ENCODE measurements at regions not wholly inside any gene's neighbourhood (a gene's known extent, or its start where the extent isn't known, plus 50 kb on each side); places are given as distances from the start of the nearest gene placed in this dataset.
"Not testable (repeated sequence)": the region's sequence is repeated elsewhere in the genome, so short reads cannot be mapped to it uniquely, and the experiment has no call there.

DNA sequence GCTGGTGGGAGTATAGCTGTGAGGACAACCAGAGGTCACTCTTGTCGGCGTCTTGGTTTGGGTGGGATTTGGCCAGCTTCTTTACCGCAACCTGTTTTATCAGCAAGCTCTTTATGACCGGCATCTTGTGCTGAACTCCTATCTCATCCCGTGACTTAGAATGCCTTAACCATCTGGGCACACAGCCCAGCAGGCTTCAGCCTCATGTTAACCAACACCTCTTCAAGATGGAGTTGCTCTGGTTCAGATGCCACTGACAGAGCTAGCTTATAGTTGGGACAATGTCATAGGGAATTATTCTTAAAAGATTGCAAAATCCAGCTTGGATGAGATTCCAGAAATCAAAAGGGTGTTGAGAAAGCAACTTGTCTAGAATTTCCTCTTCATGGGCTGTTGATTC lies 377.1 kb upstream of the AMELY start:
- no peaks in the 10 kb centered on the region for H3K4me1 ChIP-seq (ENCODE audit: insufficient read depth)
- no peaks in the 10 kb centered on the region for H3K9me3 ChIP-seq
- H3K36me3 ChIP-seq, result no peaks in the 10 kb centered on the region
- TF ChIP-seq EP300 (IDR thresholded peaks at IDR 0.05) (no peak), CTCF (IDR thresholded peaks at IDR 0.05) (no peak), POLR2A (IDR thresholded peaks at IDR 0.05) (no peak)
- no peak overlapping the region for H3K27ac ChIP-seq
- H3K4me3 ChIP-seq, result no peak overlapping the region
- WGBS, 3 donors, result no CpG with 5 or more reads among the region's 5 CpGs
- H3K27me3 ChIP-seq, result no peaks in the 10 kb centered on the region
- intact Hi-C loops (cut with DNase I), result no loop called here
- DNase-seq, result no peak

- H3K4me1 ChIP-seq (ENCODE audit: insufficient read depth); DNase-seq; H3K4me3 ChIP-seq; H3K27ac ChIP-seq; H3K9me3 ChIP-seq; H3K27me3 ChIP-seq; intact Hi-C loops (cut with DNase I); H3K36me3 ChIP-seq: not testable (repeated sequence)
- no CpG with 5 or more reads among the region's 2 CpGs for WGBS, 3 donors
These were observed 376.4 kb upstream of the AMELY start for GRCh38 chrY:7287963-7288362.

DNA sequence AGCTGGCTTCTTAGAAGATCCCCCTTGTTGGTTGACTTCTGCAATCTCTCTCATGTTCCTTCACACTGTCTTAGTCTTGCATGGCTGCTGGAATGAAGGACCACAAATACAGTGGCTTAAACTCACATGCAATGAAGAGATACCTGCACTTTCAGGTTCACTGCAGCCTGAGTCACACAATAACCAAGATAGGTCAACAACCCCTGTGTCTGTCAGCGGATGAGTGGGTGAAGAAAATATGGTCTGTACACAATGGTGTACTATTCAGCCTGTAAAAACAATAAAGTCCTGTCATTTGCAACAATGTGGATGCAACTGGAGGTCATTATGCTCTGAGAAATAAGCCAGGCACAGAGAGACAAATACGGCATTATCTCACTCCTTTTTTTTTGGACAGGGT lies 373.8 kb upstream of the AMELY start:
- intact Hi-C loops (cut with DNase I), result no loop called here
- H3K27me3 ChIP-seq, result no peaks in the 10 kb centered on the region
- no peaks in the 10 kb centered on the region for H3K4me1 ChIP-seq (ENCODE audit: insufficient read depth)
- TF ChIP-seq POLR2A (IDR thresholded peaks at IDR 0.05) (no peak), CTCF (IDR thresholded peaks at IDR 0.05) (no peak), EP300 (IDR thresholded peaks at IDR 0.05) (no peak)
- no peak overlapping the region for H3K4me3 ChIP-seq
- no peak for DNase-seq
- no CpG with 5 or more reads among the region's 2 CpGs for WGBS, 3 donors
- no peak overlapping the region for H3K27ac ChIP-seq
- no peaks in the 10 kb centered on the region for H3K36me3 ChIP-seq
- no peaks in the 10 kb centered on the region for H3K9me3 ChIP-seq

- Histone ChIP-seq H3K9me3 (no peaks in the 10 kb centered on the region), H3K4me1 (ENCODE audit: insufficient read depth) (no peaks in the 10 kb centered on the region), H3K27ac (no peak overlapping the region), H3K4me3 (no peak overlapping the region), H3K36me3 (no peaks in the 10 kb centered on the region), H3K27me3 (no peaks in the 10 kb centered on the region)
- no CpG with 5 or more reads among the region's 6 CpGs for WGBS, 3 donors
- intact Hi-C loops (cut with DNase I), result no loop called here
- TF ChIP-seq EP300 (IDR thresholded peaks at IDR 0.05), result no peak
- TF ChIP-seq CTCF (IDR thresholded peaks at IDR 0.05), result no peak
- TF ChIP-seq POLR2A (IDR thresholded peaks at IDR 0.05), result no peak
- no peak for DNase-seq
These were observed 371.4 kb upstream of the AMELY start for GRCh38 chrY:7283001-7283400.

- intact Hi-C loops (cut with DNase I); H3K9me3 ChIP-seq; H3K36me3 ChIP-seq; H3K27me3 ChIP-seq; H3K27ac ChIP-seq; H3K4me1 ChIP-seq (ENCODE audit: insufficient read depth); H3K4me3 ChIP-seq; DNase-seq: not testable (repeated sequence)
- no CpG with 5 or more reads among the region's 8 CpGs for whole genome bisulfite sequencing, 3 donors
These were observed 368.7 kb upstream of the AMELY start for GRCh38 chrY:7280151-7280740.

DNA sequence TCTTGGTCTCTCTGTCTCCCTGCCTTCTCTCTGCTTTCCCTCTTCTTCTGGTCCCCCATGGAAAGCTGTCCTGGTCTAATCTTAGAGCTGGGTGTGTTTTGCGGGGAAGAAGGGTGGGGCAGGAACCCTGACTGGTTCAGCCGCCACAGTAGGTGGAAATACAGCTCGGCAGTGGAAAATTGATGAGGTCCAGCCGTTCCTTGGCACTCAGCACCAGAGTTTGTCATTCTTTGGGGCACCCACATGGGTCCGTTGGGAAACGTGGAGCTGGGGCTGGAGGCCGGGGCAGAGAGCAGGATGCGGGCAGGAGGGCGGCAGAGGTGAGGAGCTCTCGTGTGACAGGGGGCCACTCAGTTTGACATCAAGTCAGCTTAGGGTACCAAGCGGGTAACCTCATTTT lies 364.2 kb upstream of the AMELY start:
- DNase-seq, result no peak
- Histone ChIP-seq H3K27ac (no peak overlapping the region), H3K9me3 (no peaks in the 10 kb centered on the region), H3K4me3 (no peak overlapping the region), H3K36me3 (no peaks in the 10 kb centered on the region), H3K27me3 (no peaks in the 10 kb centered on the region), H3K4me1 (ENCODE audit: insufficient read depth) (no peaks in the 10 kb centered on the region)
- no peak for TF ChIP-seq EP300 (IDR thresholded peaks at IDR 0.05)
- no peak for TF ChIP-seq POLR2A (IDR thresholded peaks at IDR 0.05)
- no peak for TF ChIP-seq CTCF (IDR thresholded peaks at IDR 0.05)
- intact Hi-C loops (cut with DNase I), result no loop called here
- no CpG with 5 or more reads among the region's 11 CpGs for whole genome bisulfite sequencing, 3 donors

Data from ovary (tissue), 7 donors.